Gastroesophageal sphincter (tissue), 3 donors: ENCODE measurements at regions not wholly inside any gene's neighbourhood (a gene's known extent, or its start where the extent isn't known, plus 50 kb on each side); places are given as distances from the start of the nearest gene placed in this dataset.

Experiments used
- CTCF ChIP-seq, 4 experiments: fragments of 200-600 bp in 2 of 4; fragments of 450-650 bp in 2 of 4; sonication (generic) in 1 of 4; IDR thresholded peaks; one replicate each; pipeline ENCODE4 v1.5.1; 2017 to 2019; ENCODE audit warnings: antibody characterized with exemption in 4 of 4, mild to moderate bottlenecking in 2 of 4, moderate library complexity in 2 of 4
- EP300 ChIP-seq: sonication (generic); formaldehyde crosslinking; IDR thresholded peaks from one replicate; pipeline ENCODE4 v1.6.1; 2017; ENCODE audit warnings: antibody characterized with exemption, mild to moderate bottlenecking
- POLR2A ChIP-seq, 2 donors: fragments of 450-650 bp; IDR thresholded peaks; one replicate each; pipeline ENCODE4 v1.6.1; 2017; ENCODE audit warnings: antibody characterized with exemption in 2 of 2, mild to moderate bottlenecking in 2 of 2, moderate library complexity in 1 of 2
- POLR2AphosphoS5 ChIP-seq: sonication (generic); formaldehyde crosslinking; IDR thresholded peaks from one replicate; pipeline ENCODE4 v1.6.1; 2017; ENCODE audit warnings: antibody characterized with exemption

GRCh38 chr2:225293638-225294037 is 105.9 kb upstream of the NYAP2 start:
- no peak for TF ChIP-seq POLR2AphosphoS5
- no peak for TF ChIP-seq CTCF (IDR thresholded peaks at IDR 0.05)
- no peak for TF ChIP-seq POLR2A (IDR thresholded peaks at IDR 0.05)
- no peak for TF ChIP-seq EP300
